ENCODE measurements at regions not wholly inside any gene's neighbourhood (a gene's known extent, or its start where the extent isn't known, plus 50 kb on each side); places are given as distances from the start of the nearest gene placed in this dataset.

GRCh38 chr7:49692516-49692915 is 80.9 kb upstream of the VWC2 start:
- TF ChIP-seq POLR2A (IDR thresholded peaks at IDR 0.05) (no peak), CTCF (IDR thresholded peaks at IDR 0.05) (no peak), EP300 (IDR thresholded peaks at IDR 0.05) (no peak)
